ENCODE measurements at regions not wholly inside any gene's neighbourhood (a gene's known extent, or its start where the extent isn't known, plus 50 kb on each side); places are given as distances from the start of the nearest gene placed in this dataset.

DNA sequence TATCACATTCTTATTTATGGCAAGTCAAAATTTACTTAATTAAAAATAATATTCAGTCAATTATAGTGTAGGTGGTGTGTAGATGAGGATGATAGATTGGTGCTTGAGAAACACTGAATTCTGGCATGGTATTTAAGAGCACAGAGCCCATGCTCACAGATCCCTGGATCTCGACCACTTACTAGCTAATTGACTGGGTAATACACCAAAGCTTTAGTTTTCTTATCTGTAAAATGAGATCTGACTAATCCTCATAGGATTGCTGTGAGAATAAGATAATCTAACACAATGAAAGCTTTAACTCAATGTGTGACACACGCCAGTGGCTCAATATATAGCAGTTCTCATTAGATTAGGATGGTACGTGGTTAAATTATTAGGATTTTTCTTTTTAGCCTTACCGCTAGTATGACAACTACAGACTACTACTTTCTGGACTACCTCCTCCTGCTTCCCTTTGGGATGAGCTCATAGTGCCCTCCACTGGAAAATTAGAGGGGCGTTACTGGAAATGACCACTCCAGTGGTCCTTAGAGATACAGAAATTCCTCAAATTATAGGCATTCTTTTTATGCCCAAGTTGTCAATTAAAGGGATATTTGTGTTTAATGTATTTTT, 482.8 kb upstream of the TBX3 start:
- DNase-seq, result no peak
- TF ChIP-seq, protein P1, sequence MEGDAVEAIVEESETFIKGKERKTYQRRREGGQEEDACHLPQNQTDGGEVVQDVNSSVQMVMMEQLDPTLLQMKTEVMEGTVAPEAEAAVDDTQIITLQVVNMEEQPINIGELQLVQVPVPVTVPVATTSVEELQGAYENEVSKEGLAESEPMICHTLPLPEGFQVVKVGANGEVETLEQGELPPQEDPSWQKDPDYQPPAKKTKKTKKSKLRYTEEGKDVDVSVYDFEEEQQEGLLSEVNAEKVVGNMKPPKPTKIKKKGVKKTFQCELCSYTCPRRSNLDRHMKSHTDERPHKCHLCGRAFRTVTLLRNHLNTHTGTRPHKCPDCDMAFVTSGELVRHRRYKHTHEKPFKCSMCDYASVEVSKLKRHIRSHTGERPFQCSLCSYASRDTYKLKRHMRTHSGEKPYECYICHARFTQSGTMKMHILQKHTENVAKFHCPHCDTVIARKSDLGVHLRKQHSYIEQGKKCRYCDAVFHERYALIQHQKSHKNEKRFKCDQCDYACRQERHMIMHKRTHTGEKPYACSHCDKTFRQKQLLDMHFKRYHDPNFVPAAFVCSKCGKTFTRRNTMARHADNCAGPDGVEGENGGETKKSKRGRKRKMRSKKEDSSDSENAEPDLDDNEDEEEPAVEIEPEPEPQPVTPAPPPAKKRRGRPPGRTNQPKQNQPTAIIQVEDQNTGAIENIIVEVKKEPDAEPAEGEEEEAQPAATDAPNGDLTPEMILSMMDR (IDR thresholded peaks at IDR 0.05), result peak in 1 of 6 experiments; percentile 7
- TF ChIP-seq POLR2A (IDR thresholded peaks at IDR 0.05), result no peak
- Histone ChIP-seq H3K27me3 (no peaks in the 10 kb centered on the region), H3K9me3 (no peaks in the 10 kb centered on the region), H3K4me1 (no peaks in the 10 kb centered on the region), H3K4me3 (no peak overlapping the region), H3K36me3 (no peaks in the 10 kb centered on the region), H3K27ac (no peak overlapping the region)

DNA sequence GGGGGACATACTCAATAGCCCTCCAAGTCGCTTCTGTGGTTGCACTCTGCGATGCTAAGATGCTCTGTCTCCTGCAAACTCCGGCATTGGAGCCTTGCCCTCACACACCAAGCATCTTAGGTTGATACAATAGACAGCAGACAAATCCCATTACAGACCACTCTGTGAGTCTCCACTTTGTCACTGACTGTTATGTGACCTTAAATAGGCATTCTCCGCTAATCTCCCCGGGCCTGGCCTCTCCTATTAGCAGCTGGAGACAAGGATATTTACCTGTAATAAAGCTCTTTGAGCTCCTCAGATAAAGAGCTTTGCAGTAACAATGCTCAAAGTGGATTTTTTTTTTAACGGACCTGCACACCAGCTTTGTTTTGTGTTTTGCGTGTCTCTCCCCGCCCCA, 479.7 kb upstream of the TBX3 start:
- DNase-seq, result no peak
- no peak for TF ChIP-seq POLR2A (IDR thresholded peaks at IDR 0.05)
- TF ChIP-seq, protein P1 (IDR thresholded peaks at IDR 0.05), result no peak
- H3K4me3 ChIP-seq, result no peak overlapping the region
- H3K27ac ChIP-seq, result no peak overlapping the region
- no peaks in the 10 kb centered on the region for H3K36me3 ChIP-seq
- H3K9me3 ChIP-seq, result no peaks in the 10 kb centered on the region
- H3K27me3 ChIP-seq, result no peaks in the 10 kb centered on the region
- H3K4me1 ChIP-seq, result no peaks in the 10 kb centered on the region

DNA sequence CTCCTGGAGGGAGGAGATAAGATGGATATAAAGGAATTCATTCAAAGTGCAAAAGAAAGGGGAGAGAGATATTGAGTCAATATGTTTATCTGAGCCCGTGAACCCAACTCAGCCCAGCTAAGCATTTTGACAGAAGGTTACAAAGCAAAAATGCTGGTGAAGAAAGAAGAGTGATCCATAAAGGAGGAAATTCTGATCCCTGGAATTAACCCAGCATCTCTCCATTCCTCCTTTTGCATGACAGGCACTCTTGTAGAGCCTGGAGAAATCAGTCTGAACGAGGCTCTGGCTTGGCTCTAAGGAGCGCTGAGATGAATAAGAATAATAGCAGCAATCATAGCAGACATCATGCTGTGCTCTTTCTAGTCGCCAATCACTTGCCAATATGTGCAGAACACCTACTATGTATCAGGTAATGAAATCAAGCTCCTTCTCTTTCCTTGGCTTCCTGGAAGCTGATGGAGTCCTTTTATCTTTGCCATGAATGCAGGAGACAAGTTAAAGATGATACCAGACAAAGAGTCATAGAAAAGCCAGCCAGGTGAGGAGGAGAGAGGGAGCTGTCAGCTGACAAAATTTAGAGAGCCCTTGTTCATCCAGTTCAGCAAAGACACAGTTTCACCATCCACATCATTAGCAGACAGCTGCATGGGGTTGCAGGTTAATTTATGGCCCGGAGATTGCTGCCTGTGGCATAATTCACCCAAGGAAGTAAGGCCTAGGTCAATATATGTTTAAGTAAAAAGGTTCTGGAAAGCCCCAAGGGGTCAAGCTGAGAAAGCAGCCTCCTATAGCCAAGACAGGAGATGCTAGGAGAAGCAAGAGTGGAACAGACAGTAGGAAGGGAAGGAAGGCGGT, 476.5 kb upstream of the TBX3 start:
- no peak for DNase-seq
- no peaks in the 10 kb centered on the region for H3K27me3 ChIP-seq
- no peaks in the 10 kb centered on the region for H3K9me3 ChIP-seq
- no peak overlapping the region for H3K4me3 ChIP-seq
- H3K36me3 ChIP-seq, result no peaks in the 10 kb centered on the region
- H3K27ac ChIP-seq, result no peak overlapping the region
- H3K4me1 ChIP-seq, result no peaks in the 10 kb centered on the region
- TF ChIP-seq POLR2A (IDR thresholded peaks at IDR 0.05), result no peak
- TF ChIP-seq, protein P1 (IDR thresholded peaks at IDR 0.05), result no peak

DNA sequence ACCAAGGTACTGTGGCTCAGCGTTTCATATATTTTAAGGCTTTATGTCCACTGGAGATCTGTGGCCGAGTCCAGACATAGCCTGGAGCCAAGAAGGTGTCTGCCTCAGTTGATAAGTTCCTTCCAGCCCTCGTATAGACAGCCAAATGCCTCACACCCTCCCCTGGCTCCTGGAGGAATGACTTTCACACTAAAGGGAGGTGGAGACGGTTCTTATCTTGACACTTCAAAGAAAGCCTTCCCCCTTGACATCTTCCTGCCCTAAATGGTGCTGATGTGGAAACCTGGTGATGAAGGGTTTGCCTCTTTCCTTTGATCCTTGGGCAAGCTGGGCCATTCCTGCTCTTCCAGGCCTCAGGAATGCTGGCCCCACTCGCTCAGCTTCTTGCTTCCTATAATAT, 474.8 kb upstream of the TBX3 start:
- Histone ChIP-seq H3K27ac (no peak overlapping the region), H3K27me3 (no peaks in the 10 kb centered on the region), H3K9me3 (no peaks in the 10 kb centered on the region), H3K36me3 (no peaks in the 10 kb centered on the region), H3K4me3 (no peak overlapping the region), H3K4me1 (no peaks in the 10 kb centered on the region)
- TF ChIP-seq, protein P1 (IDR thresholded peaks at IDR 0.05), result no peak
- TF ChIP-seq POLR2A (IDR thresholded peaks at IDR 0.05), result no peak
- no peak for DNase-seq

DNA sequence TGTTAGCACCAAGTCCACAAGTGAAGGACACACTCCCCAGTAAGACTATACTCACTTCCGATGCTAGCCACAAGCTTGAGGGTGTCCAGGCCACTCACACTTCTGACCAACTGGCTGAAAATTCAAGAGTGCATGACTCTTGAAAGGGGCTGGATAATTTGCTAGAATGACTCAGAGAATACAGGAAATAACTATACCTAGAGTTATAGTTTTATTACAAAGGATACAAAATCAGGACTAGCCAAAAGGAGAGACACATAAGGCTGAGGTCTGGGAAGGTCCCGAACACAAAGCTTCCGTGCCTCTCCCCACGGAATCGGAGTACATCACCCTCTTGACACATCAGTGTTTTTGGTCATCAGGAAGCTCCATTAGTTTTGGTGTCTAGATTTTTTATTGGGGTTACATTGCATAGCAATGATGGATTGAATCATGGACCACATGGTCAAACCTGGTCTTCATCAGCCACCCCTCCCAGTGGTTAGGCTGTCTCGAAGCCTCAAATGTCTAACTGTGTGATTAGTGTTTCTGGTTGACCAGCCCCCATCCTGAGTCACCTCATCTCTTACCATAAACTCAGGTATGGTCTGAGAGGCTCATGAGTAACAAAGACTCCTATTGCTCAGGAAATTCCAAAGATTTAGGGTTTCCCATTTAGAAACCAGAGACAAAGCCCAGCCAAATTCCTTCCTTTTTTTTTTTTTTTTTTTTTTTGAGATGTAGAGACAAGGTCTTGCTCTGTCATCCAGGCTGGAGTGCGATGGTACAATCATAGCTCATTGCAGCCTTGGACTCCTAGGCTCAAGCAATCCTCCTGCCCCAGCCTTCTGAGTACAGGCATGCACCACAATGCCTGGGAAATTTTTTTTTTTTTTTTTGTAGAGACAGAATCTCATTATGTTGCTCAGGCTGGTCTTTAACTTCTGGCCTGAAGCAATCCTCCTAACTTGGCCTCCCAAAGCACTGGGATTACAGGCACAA, 472.0 kb upstream of the TBX3 start:
- H3K4me3 ChIP-seq, result no peak overlapping the region
- no peak for DNase-seq
- TF ChIP-seq POLR2A (IDR thresholded peaks at IDR 0.05), result no peak
- TF ChIP-seq, protein P1 (IDR thresholded peaks at IDR 0.05), result no peak
- no peaks in the 10 kb centered on the region for H3K4me1 ChIP-seq
- no peaks in the 10 kb centered on the region for H3K27me3 ChIP-seq
- H3K9me3 ChIP-seq, result no peaks in the 10 kb centered on the region
- H3K36me3 ChIP-seq, result no peaks in the 10 kb centered on the region
- no peak overlapping the region for H3K27ac ChIP-seq

All from Peyer's patch (tissue), 4 donors.